CD4-positive, alpha-beta T cell treated with Interleukin-21 for 1 hour (primary cell): ENCODE measurements at regions not wholly inside any gene's neighbourhood (a gene's known extent, or its start where the extent isn't known, plus 50 kb on each side); places are given as distances from the start of the nearest gene placed in this dataset.
A peak's percentile ranks its signal among the peaks of the same experiment; 100 is the strongest.
"Not testable (repeated sequence)": the region's sequence is repeated elsewhere in the genome, so short reads cannot be mapped to it uniquely, and the experiment has no call there.

Experiments
- DNase-seq: peaks from one replicate; pipeline ENCODE4 v3.0.0-alpha.2; 2020

DNA sequence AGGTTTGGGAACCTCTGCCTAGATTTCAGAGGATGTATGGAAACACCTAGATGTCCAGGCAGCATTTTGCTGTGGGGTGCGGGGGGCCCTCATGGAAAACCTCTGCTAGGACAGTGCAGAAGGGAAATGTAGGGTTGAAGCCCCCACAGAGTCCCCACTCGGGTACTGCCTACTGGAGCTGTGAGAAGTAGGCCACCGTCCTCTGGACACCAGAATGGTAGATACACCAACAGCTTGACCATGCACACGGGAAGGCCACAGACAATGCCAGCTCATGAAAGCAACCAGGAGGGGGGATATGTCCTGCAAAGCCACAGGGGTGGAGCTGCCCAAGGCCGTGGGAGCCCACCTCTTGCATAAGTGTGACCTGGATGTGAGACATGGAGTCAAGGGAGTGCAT, 1336.5 kb downstream of the SPATA31A7 start:
- DNase-seq, result not testable (repeated sequence)

- not testable (repeated sequence) for DNase-seq
Observed at GRCh38 chr9:62532162-62532776, 1342.4 kb downstream of the SPATA31A7 start.

DNA sequence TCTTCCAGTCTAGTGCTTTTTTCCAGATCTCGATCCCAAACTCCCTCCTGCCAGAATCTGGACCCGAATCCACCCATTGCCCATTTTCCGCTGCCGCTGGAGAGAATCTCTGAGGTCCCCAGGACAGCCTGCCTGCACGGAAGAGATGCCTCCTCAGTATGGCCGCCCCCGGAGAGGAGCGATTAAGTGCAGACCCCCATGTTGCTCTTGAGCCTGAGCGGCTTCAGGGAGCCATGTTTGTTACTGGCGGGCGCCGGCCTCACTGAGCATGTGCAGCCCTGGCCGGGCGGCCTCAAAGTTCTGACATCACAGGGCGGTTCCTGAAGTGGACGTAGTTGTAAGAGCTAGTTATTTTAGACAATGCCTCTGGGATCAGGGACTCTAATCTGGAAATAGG, 1342.9 kb downstream of the SPATA31A7 start:
- DNase-seq, result peak; percentile 64

- DNase-seq, result not testable (repeated sequence)
Observed at GRCh38 chr9:62550539-62550938, 1360.7 kb downstream of the SPATA31A7 start.

GRCh38 chr9:62560603-62561002, 1370.8 kb downstream of the SPATA31A7 start:
- DNase-seq, result not testable (repeated sequence)

DNA sequence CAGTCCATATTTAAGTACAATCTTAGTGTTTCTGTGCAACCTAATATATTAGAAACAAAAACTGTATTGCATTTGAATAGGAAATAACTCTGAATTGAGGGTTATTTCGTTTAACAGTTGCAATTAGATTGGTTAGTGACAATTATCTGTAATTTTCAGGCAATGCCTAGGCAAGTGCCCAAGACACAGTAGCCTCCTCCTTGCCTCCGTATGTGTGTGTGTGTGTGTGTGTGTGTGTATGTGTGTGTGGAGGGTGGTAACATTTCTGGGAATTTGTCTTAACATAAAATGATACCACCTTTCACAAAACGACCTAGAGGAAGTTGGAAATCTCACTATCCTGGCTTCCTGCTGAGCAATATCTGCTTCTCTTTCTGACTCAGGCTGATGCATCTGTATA, 1375.3 kb downstream of the SPATA31A7 start:
- not testable (repeated sequence) for DNase-seq

DNA sequence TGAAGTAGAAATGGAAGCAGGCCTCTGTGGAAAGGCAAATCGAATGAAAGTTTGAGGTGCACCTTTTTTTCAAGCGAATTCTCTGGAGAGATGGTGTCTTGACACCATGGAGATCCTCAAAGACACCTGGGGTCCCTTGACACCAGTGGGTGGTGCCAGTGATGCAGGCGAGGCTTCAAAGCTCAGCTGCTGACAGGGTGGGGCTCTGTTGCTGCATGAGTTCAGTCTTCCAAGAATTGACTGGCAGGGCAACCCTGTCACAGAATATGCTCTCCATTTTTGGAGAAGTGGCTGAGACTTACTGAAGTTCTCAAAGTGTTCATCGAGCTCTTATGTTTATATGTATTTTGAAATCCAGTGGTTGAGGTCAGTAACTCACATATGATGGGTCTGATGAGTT, 1376.6 kb downstream of the SPATA31A7 start:
- not testable (repeated sequence) for DNase-seq

DNA sequence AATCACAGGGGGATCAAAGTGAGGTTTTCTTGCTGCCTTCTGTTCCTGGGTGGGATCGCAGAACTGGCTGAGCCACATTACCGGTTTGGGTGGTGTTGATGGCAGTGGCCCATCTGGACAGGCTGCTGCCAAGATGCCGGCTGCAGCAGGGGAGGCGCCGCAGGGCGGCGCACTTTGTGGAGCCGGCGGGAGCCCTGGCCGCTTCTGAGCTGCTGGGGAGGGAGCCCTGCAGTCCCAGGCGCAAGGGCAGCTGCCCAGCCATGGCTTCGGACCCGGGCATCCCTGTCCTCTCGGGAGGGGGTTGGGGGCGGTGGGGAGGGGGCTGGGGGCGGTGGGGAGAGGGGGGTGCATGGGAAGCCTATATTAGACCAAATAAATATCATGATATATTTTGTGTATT, 1407.3 kb downstream of the SPATA31A7 start:
- DNase-seq, result not testable (repeated sequence)
